Testis (tissue), 2 donors: ENCODE measurements at regions not wholly inside any gene's neighbourhood (a gene's known extent, or its start where the extent isn't known, plus 50 kb on each side); places are given as distances from the start of the nearest gene placed in this dataset.
"Not testable (repeated sequence)": the region's sequence is repeated elsewhere in the genome, so short reads cannot be mapped to it uniquely, and the experiment has no call there.

Experiments
- DNase-seq: peaks from one replicate; pipeline ENCODE4 v3.0.0-alpha.2; 2019
- H3K27ac ChIP-seq, 2 donors: fragments of 200-600 bp; sonication (generic); one replicate each; pipeline ENCODE4 v1.5.1; 2019
- H3K27me3 ChIP-seq: fragments of 200-600 bp; sonication (generic); one replicate; pipeline ENCODE4 v1.5.1; 2019
- H3K36me3 ChIP-seq: fragments of 200-600 bp; sonication (generic); one replicate; pipeline ENCODE4 v1.5.1; 2017; ENCODE audit warnings: low read depth; ENCODE audit errors: missing control alignments
- H3K4me1 ChIP-seq: fragments of 200-600 bp; sonication (generic); one replicate; pipeline ENCODE4 v1.5.1; 2019
- H3K4me3 ChIP-seq, 2 donors: fragments of 200-600 bp; sonication (generic); one replicate each; pipeline ENCODE4 v1.5.1; 2017 to 2019
- H3K9me3 ChIP-seq: fragments of 200-600 bp; sonication (generic); one replicate; pipeline ENCODE4 v1.5.1; 2017
- CTCF ChIP-seq, 3 experiments: fragments of 450-650 bp in 2 of 3; fragments of 200-600 bp in 1 of 3; sonication (generic) in 1 of 3; IDR thresholded peaks; one replicate each; pipeline ENCODE4 v1.5.1; 2016 to 2019; ENCODE audit warnings: antibody characterized with exemption in 3 of 3, mild to moderate bottlenecking in 2 of 3, moderate library complexity in 1 of 3
- POLR2A ChIP-seq: fragments of 450-650 bp; IDR thresholded peaks from one replicate; pipeline ENCODE4 v1.6.1; 2017; ENCODE audit warnings: antibody characterized with exemption, mild to moderate bottlenecking, moderate library complexity
- WGBS, 2 donors: methylation state at CpG; one replicate each; pipeline ENCODE4 v1.1.5; 2018; 5-methylcytosine and 5-hydroxymethylcytosine counted together
- intact Hi-C: fragments of 100-400 bp; cut with DNase I; formaldehyde crosslinking; loops from one replicate; pipeline ENCODE4 v1.15.1; 2023; ENCODE audit warnings: low total_unique reads

GRCh38 chr5:13107537-13107936 is 837.0 kb downstream of the DNAH5 start:
- no peak overlapping the region for H3K27ac ChIP-seq
- H3K4me3 ChIP-seq = no peak overlapping the region
- no peaks in the 10 kb centered on the region for H3K27me3 ChIP-seq
- H3K4me1 ChIP-seq = no peaks in the 10 kb centered on the region
- TF ChIP-seq POLR2A = no peak
- TF ChIP-seq CTCF (IDR thresholded peaks at IDR 0.05) = no peak
- no peaks in the 10 kb centered on the region for H3K36me3 ChIP-seq
- DNase-seq = no peak
- intact Hi-C loops = no loop called here
- WGBS, 2 donors = 90 to 91% methylated on average over 1 of the region's 1 CpG
- H3K9me3 ChIP-seq = no peaks in the 10 kb centered on the region

GRCh38 chr5:13081116-13081515 is 863.4 kb downstream of the DNAH5 start:
- no peaks in the 10 kb centered on the region for H3K27me3 ChIP-seq
- no peak for DNase-seq
- TF ChIP-seq POLR2A (no peak), CTCF (IDR thresholded peaks at IDR 0.05) (no peak)
- 77 to 89% methylated on average over 3 to 4 of the region's 4 CpGs for WGBS, 2 donors
- intact Hi-C loops = no loop called here
- no peaks in the 10 kb centered on the region for H3K4me1 ChIP-seq
- no peak overlapping the region for H3K27ac ChIP-seq
- no peak overlapping the region for H3K4me3 ChIP-seq
- H3K9me3 ChIP-seq = no peaks in the 10 kb centered on the region
- H3K36me3 ChIP-seq = no peaks in the 10 kb centered on the region

GRCh38 chr5:13072936-13073335 is 871.6 kb downstream of the DNAH5 start:
- H3K4me3 ChIP-seq, H3K27me3 ChIP-seq, H3K9me3 ChIP-seq, DNase-seq, H3K27ac ChIP-seq, H3K36me3 ChIP-seq, intact Hi-C loops, H3K4me1 ChIP-seq: not testable (repeated sequence)
- 83 to 84% methylated on average over 4 of the region's 4 CpGs for WGBS, 2 donors

DNA sequence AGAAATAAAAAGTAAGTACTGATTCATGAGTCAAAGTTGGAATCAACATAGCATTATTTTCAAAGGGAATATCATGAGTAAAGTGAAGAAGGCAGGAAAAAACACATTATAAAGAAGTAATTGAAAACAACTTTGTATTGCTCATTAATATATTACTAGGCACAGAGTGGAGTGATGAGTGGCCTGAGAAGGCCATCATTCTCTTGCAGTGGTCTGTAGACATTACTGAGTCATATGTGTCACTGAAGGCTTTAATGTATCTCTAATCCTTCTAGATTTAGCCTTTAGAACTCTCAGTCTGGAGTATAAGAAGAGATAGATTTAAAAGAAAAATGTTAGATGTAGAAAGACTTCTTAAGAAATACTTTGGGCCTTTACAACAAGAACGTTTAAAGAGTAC is 881.4 kb downstream of the DNAH5 start:
- TF ChIP-seq CTCF (IDR thresholded peaks at IDR 0.05) (no peak), POLR2A (no peak)
- no peak overlapping the region for H3K4me3 ChIP-seq
- 83 to 85% methylated on average over 1 of the region's 1 CpG for WGBS, 2 donors
- no peaks in the 10 kb centered on the region for H3K36me3 ChIP-seq
- no peaks in the 10 kb centered on the region for H3K27me3 ChIP-seq
- intact Hi-C loops = no loop called here
- no peaks in the 10 kb centered on the region for H3K9me3 ChIP-seq
- DNase-seq = no peak
- H3K4me1 ChIP-seq = no peaks in the 10 kb centered on the region
- H3K27ac ChIP-seq = no peak overlapping the region

GRCh38 chr5:13045897-13046551 is 898.5 kb downstream of the DNAH5 start:
- TF ChIP-seq POLR2A (no peak), CTCF (IDR thresholded peaks at IDR 0.05) (no peak)
- intact Hi-C loops = no loop called here
- no peak for DNase-seq
- WGBS, 2 donors = 85 to 89% methylated on average over 3 of the region's 3 CpGs
- no peak overlapping the region for H3K27ac ChIP-seq
- no peaks in the 10 kb centered on the region for H3K27me3 ChIP-seq
- H3K36me3 ChIP-seq = no peaks in the 10 kb centered on the region
- H3K9me3 ChIP-seq = no peaks in the 10 kb centered on the region
- H3K4me3 ChIP-seq = no peak overlapping the region
- no peaks in the 10 kb centered on the region for H3K4me1 ChIP-seq
